ENCODE measurements at regions not wholly inside any gene's neighbourhood (a gene's known extent, or its start where the extent isn't known, plus 50 kb on each side); places are given as distances from the start of the nearest gene placed in this dataset.

GRCh38 chr9:16320338-16320902 is 550.0 kb downstream of the BNC2 start:
- Mint-ChIP-seq H3K27me3 (no peaks in the 10 kb centered on the region), H3K4me1 (ENCODE audit: low read depth) (no peaks in the 10 kb centered on the region), H3K27ac (no peak overlapping the region), H3K36me3 (no peaks in the 10 kb centered on the region), H3K9me3 (no peaks in the 10 kb centered on the region), H3K4me3 (no peak overlapping the region)
- intact Hi-C loops (cut with micrococcal nuclease) = no loop called here
- DNase-seq = no peak
- ChIA-PET CTCF (no interaction called here), POLR2A (no interaction called here)

- H3K36me3 Mint-ChIP-seq = no peaks in the 10 kb centered on the region
- POLR2A ChIA-PET = no interaction called here
- no peak overlapping the region for H3K4me3 Mint-ChIP-seq
- H3K9me3 Mint-ChIP-seq = no peaks in the 10 kb centered on the region
- no peaks in the 10 kb centered on the region for H3K27me3 Mint-ChIP-seq
- no peak overlapping the region for H3K27ac Mint-ChIP-seq
- CTCF ChIA-PET = interaction anchor here (0.6 kb wide), 1 partner anchor 301 kb away, joined by 3 read pairs; no protein-coding TSS in a partner anchor
- no peaks in the 10 kb centered on the region for H3K4me1 Mint-ChIP-seq (ENCODE audit: low read depth)
- intact Hi-C loops (cut with micrococcal nuclease) = no loop called here
- DNase-seq = no peak
These were observed 548.9 kb downstream of the BNC2 start for GRCh38 chr9:16321461-16322119.

GRCh38 chr9:16322849-16323248 is 547.6 kb downstream of the BNC2 start:
- no peak for DNase-seq
- no peak overlapping the region for H3K27ac Mint-ChIP-seq
- intact Hi-C loops (cut with micrococcal nuclease) = no loop called here
- ChIA-PET CTCF (no interaction called here), POLR2A (no interaction called here)
- no peaks in the 10 kb centered on the region for H3K36me3 Mint-ChIP-seq
- no peak overlapping the region for H3K4me3 Mint-ChIP-seq
- H3K4me1 Mint-ChIP-seq (ENCODE audit: low read depth) = no peaks in the 10 kb centered on the region
- no peaks in the 10 kb centered on the region for H3K27me3 Mint-ChIP-seq
- no peaks in the 10 kb centered on the region for H3K9me3 Mint-ChIP-seq

- CTCF ChIA-PET = no interaction called here
- H3K27me3 Mint-ChIP-seq = no peaks in the 10 kb centered on the region
- H3K4me1 Mint-ChIP-seq (ENCODE audit: low read depth) = no peaks in the 10 kb centered on the region
- POLR2A ChIA-PET = no interaction called here
- no peak overlapping the region for H3K4me3 Mint-ChIP-seq
- H3K36me3 Mint-ChIP-seq = no peaks in the 10 kb centered on the region
- H3K9me3 Mint-ChIP-seq = no peaks in the 10 kb centered on the region
- DNase-seq = no peak
- no peak overlapping the region for H3K27ac Mint-ChIP-seq
- intact Hi-C loops (cut with micrococcal nuclease) = no loop called here
These were observed 544.5 kb downstream of the BNC2 start for GRCh38 chr9:16325966-16326365.

- intact Hi-C loops (cut with micrococcal nuclease) = no loop called here
- POLR2A ChIA-PET = no interaction called here
These were observed 542.1 kb downstream of the BNC2 start for GRCh38 chr9:16328349-16328748.

GRCh38 chr9:16329671-16330113 is 540.8 kb downstream of the BNC2 start:
- no peaks in the 10 kb centered on the region for H3K36me3 Mint-ChIP-seq
- H3K9me3 Mint-ChIP-seq = no peaks in the 10 kb centered on the region
- no peaks in the 10 kb centered on the region for H3K4me1 Mint-ChIP-seq (ENCODE audit: low read depth)
- POLR2A ChIA-PET = no interaction called here
- H3K27ac Mint-ChIP-seq = no peak overlapping the region
- no peak for DNase-seq
- H3K4me3 Mint-ChIP-seq = no peak overlapping the region
- intact Hi-C loops (cut with micrococcal nuclease) = no loop called here
- CTCF ChIA-PET = no interaction called here
- no peaks in the 10 kb centered on the region for H3K27me3 Mint-ChIP-seq

More at GRCh38 chr9:16328349-16328748, 542.1 kb downstream of the BNC2 start:
- Mint-ChIP-seq H3K4me3 (no peak overlapping the region), H3K27ac (no peak overlapping the region), H3K36me3 (no peaks in the 10 kb centered on the region), H3K9me3 (no peaks in the 10 kb centered on the region), H3K27me3 (no peaks in the 10 kb centered on the region), H3K4me1 (ENCODE audit: low read depth) (no peaks in the 10 kb centered on the region)
- CTCF ChIA-PET = no interaction called here
- DNase-seq = no peak

- H3K9me3 Mint-ChIP-seq = peaks cover 2% of the 10 kb centered on the region
- H3K4me1 Mint-ChIP-seq (ENCODE audit: low read depth) = no peaks in the 10 kb centered on the region
- H3K27ac Mint-ChIP-seq = no peak overlapping the region
- H3K27me3 Mint-ChIP-seq = no peaks in the 10 kb centered on the region
- no peaks in the 10 kb centered on the region for H3K36me3 Mint-ChIP-seq
- DNase-seq = no peak
- no peak overlapping the region for H3K4me3 Mint-ChIP-seq
- CTCF ChIA-PET = no interaction called here
- intact Hi-C loops (cut with micrococcal nuclease) = no loop called here
- POLR2A ChIA-PET = no interaction called here
These were observed 539.4 kb downstream of the BNC2 start for GRCh38 chr9:16331031-16331430.

- no peaks in the 10 kb centered on the region for H3K36me3 Mint-ChIP-seq
- H3K4me3 Mint-ChIP-seq = no peak overlapping the region
- no peaks in the 10 kb centered on the region for H3K27me3 Mint-ChIP-seq
- ChIA-PET POLR2A (no interaction called here), CTCF (no interaction called here)
- no peak for DNase-seq
- intact Hi-C loops (cut with micrococcal nuclease) = no loop called here
- no peaks in the 10 kb centered on the region for H3K4me1 Mint-ChIP-seq (ENCODE audit: low read depth)
- peaks cover 4% of the 10 kb centered on the region for H3K9me3 Mint-ChIP-seq
- no peak overlapping the region for H3K27ac Mint-ChIP-seq
These were observed 538.9 kb downstream of the BNC2 start for GRCh38 chr9:16331527-16331926.

- intact Hi-C loops (cut with micrococcal nuclease) = no loop called here
- Mint-ChIP-seq H3K4me3 (no peak overlapping the region), H3K4me1 (ENCODE audit: low read depth) (no peaks in the 10 kb centered on the region), H3K27me3 (no peaks in the 10 kb centered on the region), H3K36me3 (no peaks in the 10 kb centered on the region), H3K27ac (no peak overlapping the region), H3K9me3 (peaks cover 4% of the 10 kb centered on the region)
- ChIA-PET POLR2A (no interaction called here), CTCF (no interaction called here)
- no peak for DNase-seq
These were observed 536.8 kb downstream of the BNC2 start for GRCh38 chr9:16333691-16334090.

GRCh38 chr9:16335788-16336580 is 534.5 kb downstream of the BNC2 start:
- H3K4me1 Mint-ChIP-seq (ENCODE audit: low read depth) = no peaks in the 10 kb centered on the region
- H3K27ac Mint-ChIP-seq = no peak overlapping the region
- ChIA-PET CTCF (no interaction called here), POLR2A (no interaction called here)
- H3K36me3 Mint-ChIP-seq = no peaks in the 10 kb centered on the region
- no peak for DNase-seq
- intact Hi-C loops (cut with micrococcal nuclease) = no loop called here
- peaks cover 4% of the 10 kb centered on the region for H3K9me3 Mint-ChIP-seq
- H3K4me3 Mint-ChIP-seq = no peak overlapping the region
- H3K27me3 Mint-ChIP-seq = no peaks in the 10 kb centered on the region

GRCh38 chr9:16336833-16337232 is 533.6 kb downstream of the BNC2 start:
- intact Hi-C loops (cut with micrococcal nuclease) = no loop called here
- CTCF ChIA-PET = no interaction called here

GRCh38 chr9:16337322-16338029 is 533.0 kb downstream of the BNC2 start:
- Mint-ChIP-seq H3K4me1 (ENCODE audit: low read depth) (no peaks in the 10 kb centered on the region), H3K9me3 (peaks cover 4% of the 10 kb centered on the region), H3K4me3 (no peak overlapping the region), H3K36me3 (no peaks in the 10 kb centered on the region), H3K27ac (no peak overlapping the region), H3K27me3 (no peaks in the 10 kb centered on the region)
- ChIA-PET CTCF (no interaction called here), POLR2A (no interaction called here)
- intact Hi-C loops (cut with micrococcal nuclease) = no loop called here
- no peak for DNase-seq

More at GRCh38 chr9:16336833-16337232, 533.6 kb downstream of the BNC2 start:
- POLR2A ChIA-PET = no interaction called here
- H3K36me3 Mint-ChIP-seq = no peaks in the 10 kb centered on the region
- H3K27ac Mint-ChIP-seq = no peak overlapping the region
- H3K4me3 Mint-ChIP-seq = no peak overlapping the region
- no peaks in the 10 kb centered on the region for H3K4me1 Mint-ChIP-seq (ENCODE audit: low read depth)
- no peaks in the 10 kb centered on the region for H3K27me3 Mint-ChIP-seq
- H3K9me3 Mint-ChIP-seq = peaks cover 4% of the 10 kb centered on the region
- DNase-seq = no peak

Data from activated CD4-positive, alpha-beta memory T cell treated with anti-CD3 and anti-CD28 coated beads for 36 hours (primary cell).